NCI-H2196 treated with DMSO at 0.1 percent for 48 hours (cell line): ENCODE measurements at regions not wholly inside any gene's neighbourhood (a gene's known extent, or its start where the extent isn't known, plus 50 kb on each side); places are given as distances from the start of the nearest gene placed in this dataset.

Experiments
- DNase-seq: peaks from one replicate; lab custom pipeline; 2025; ENCODE audit not compliant: unreplicated experiment; lab: John Stamatoyannopoulos, UW

GRCh38 chr17:69605571-69605970 is 191.1 kb downstream of the MAP2K6 start:
- DNase-seq, result no peak

- DNase-seq, result no peak
Observed at GRCh38 chr17:69606142-69606800, 191.8 kb downstream of the MAP2K6 start.

GRCh38 chr17:69607162-69607834 is 192.8 kb downstream of the MAP2K6 start:
- DNase-seq, result peak; percentile 33

GRCh38 chr17:69608141-69608540 is 193.6 kb downstream of the MAP2K6 start:
- DNase-seq, result no peak

GRCh38 chr17:69608808-69609472 is 194.4 kb downstream of the MAP2K6 start:
- no peak for DNase-seq

GRCh38 chr17:69609473-69610305 is 195.2 kb downstream of the MAP2K6 start:
- DNase-seq, result no peak

- DNase-seq, result no peak
Observed at GRCh38 chr17:69620363-69620762, 205.9 kb downstream of the MAP2K6 start.

GRCh38 chr17:69625474-69625873 is 211.0 kb downstream of the MAP2K6 start:
- no peak for DNase-seq

- no peak for DNase-seq
Observed at GRCh38 chr17:69630056-69630635, 215.6 kb downstream of the MAP2K6 start.

- no peak for DNase-seq
Observed at GRCh38 chr17:69634844-69635243, 220.3 kb downstream of the MAP2K6 start.

GRCh38 chr17:69637446-69638156 is 223.1 kb downstream of the MAP2K6 start:
- DNase-seq, result no peak

GRCh38 chr17:69639096-69639495 is 224.6 kb downstream of the MAP2K6 start:
- DNase-seq, result no peak

- no peak for DNase-seq
Observed at GRCh38 chr17:69640073-69640472, 225.6 kb downstream of the MAP2K6 start.

GRCh38 chr17:69643686-69644085 is 229.2 kb downstream of the MAP2K6 start:
- DNase-seq, result no peak

GRCh38 chr17:69646729-69647128 is 232.2 kb downstream of the MAP2K6 start:
- DNase-seq, result no peak

- no peak for DNase-seq
Observed at GRCh38 chr17:69650881-69651280, 236.4 kb downstream of the MAP2K6 start.

GRCh38 chr17:69651921-69652320 is 237.4 kb downstream of the MAP2K6 start:
- DNase-seq, result no peak

- no peak for DNase-seq
Observed at GRCh38 chr17:69654981-69655855, 240.7 kb downstream of the MAP2K6 start.

- DNase-seq, result no peak
Observed at GRCh38 chr17:69655902-69656301, 241.4 kb downstream of the MAP2K6 start.
